RWPE2 (cell line): ENCODE measurements at regions not wholly inside any gene's neighbourhood (a gene's known extent, or its start where the extent isn't known, plus 50 kb on each side); places are given as distances from the start of the nearest gene placed in this dataset.

Experiments used
- ATAC-seq: fragments of 200-7000 bp; cut with Tn5 transposase; 3 replicates; pipeline ENCODE4 v1.9.1; 2021; ENCODE audit warnings: low read depth
- DNase-seq: peaks from one replicate; pipeline ENCODE4 v3.0.0-alpha.2; 2020; ENCODE audit warnings: low spot score
- H3K27ac ChIP-seq: fragments of 450-650 bp; 2 replicates; pipeline ENCODE4 v1.5.1; 2017; ENCODE audit warnings: mild to moderate bottlenecking; ENCODE audit not compliant: poor library complexity, severe bottlenecking
- H3K27me3 ChIP-seq: fragments of 250-450 bp; sonication (Bioruptor Pico); 2 replicates; pipeline ENCODE4 v1.5.1; 2021; ENCODE audit warnings: mild to moderate bottlenecking, moderate library complexity; ENCODE audit not compliant: insufficient read depth, poor library complexity, severe bottlenecking
- H3K36me3 ChIP-seq: fragments of 250-450 bp; sonication (Bioruptor Pico); 2 replicates; pipeline ENCODE4 v1.5.1; 2020; ENCODE audit warnings: low read depth, mild to moderate bottlenecking, moderate library complexity
- H3K4me1 ChIP-seq: fragments of 250-450 bp; sonication (Bioruptor Pico); 2 replicates; pipeline ENCODE4 v1.5.1; 2021; ENCODE audit warnings: mild to moderate bottlenecking, moderate library complexity; ENCODE audit not compliant: insufficient read depth, poor library complexity, severe bottlenecking
- H3K4me3 ChIP-seq: fragments of 250-450 bp; sonication (Bioruptor Pico); 2 replicates; pipeline ENCODE4 v1.5.1; 2021; ENCODE audit warnings: mild to moderate bottlenecking, moderate library complexity; ENCODE audit not compliant: severe bottlenecking
- H3K9me3 ChIP-seq: fragments of 250-450 bp; sonication (Bioruptor Pico); 2 replicates; pipeline ENCODE4 v1.5.1; 2021; ENCODE audit warnings: mild to moderate bottlenecking, moderate library complexity; ENCODE audit not compliant: severe bottlenecking
- TF ChIP-seq, protein P1 (sequence below): fragments of 450-650 bp; IDR thresholded peaks from one replicate; pipeline ENCODE4 v1.5.1; 2017; ENCODE audit warnings: mild to moderate bottlenecking, moderate library complexity; ENCODE audit not compliant: poor library complexity, severe bottlenecking

DNA sequence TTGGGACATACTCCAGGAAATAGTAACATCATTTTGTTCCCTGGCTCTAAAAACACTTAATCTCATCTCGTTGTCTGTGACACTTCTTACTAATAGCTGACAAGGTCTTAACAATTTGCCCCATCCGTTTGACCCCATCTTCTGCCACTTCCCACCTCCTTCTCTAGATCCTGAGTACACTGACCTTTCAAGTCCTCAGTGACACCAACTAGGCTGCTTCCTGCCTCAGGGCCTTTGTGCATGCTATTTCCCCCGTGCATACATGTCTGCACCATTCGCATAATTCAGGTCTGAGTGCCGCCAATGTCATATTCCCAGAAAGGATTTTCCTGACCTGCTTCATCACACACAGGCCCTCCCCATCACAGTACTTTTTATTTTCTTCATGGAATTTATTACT, 70.6 kb upstream of the CCND2 start:
- DNase-seq (no peak), ATAC-seq (no peak)
- no peaks in the 10 kb centered on the region for H3K27me3 ChIP-seq
- H3K27ac ChIP-seq = no peak overlapping the region
- no peaks in the 10 kb centered on the region for H3K36me3 ChIP-seq
- TF ChIP-seq, protein P1, sequence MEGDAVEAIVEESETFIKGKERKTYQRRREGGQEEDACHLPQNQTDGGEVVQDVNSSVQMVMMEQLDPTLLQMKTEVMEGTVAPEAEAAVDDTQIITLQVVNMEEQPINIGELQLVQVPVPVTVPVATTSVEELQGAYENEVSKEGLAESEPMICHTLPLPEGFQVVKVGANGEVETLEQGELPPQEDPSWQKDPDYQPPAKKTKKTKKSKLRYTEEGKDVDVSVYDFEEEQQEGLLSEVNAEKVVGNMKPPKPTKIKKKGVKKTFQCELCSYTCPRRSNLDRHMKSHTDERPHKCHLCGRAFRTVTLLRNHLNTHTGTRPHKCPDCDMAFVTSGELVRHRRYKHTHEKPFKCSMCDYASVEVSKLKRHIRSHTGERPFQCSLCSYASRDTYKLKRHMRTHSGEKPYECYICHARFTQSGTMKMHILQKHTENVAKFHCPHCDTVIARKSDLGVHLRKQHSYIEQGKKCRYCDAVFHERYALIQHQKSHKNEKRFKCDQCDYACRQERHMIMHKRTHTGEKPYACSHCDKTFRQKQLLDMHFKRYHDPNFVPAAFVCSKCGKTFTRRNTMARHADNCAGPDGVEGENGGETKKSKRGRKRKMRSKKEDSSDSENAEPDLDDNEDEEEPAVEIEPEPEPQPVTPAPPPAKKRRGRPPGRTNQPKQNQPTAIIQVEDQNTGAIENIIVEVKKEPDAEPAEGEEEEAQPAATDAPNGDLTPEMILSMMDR = no peak
- H3K4me1 ChIP-seq = no peaks in the 10 kb centered on the region
- no peak overlapping the region for H3K4me3 ChIP-seq
- H3K9me3 ChIP-seq = no peaks in the 10 kb centered on the region

DNA sequence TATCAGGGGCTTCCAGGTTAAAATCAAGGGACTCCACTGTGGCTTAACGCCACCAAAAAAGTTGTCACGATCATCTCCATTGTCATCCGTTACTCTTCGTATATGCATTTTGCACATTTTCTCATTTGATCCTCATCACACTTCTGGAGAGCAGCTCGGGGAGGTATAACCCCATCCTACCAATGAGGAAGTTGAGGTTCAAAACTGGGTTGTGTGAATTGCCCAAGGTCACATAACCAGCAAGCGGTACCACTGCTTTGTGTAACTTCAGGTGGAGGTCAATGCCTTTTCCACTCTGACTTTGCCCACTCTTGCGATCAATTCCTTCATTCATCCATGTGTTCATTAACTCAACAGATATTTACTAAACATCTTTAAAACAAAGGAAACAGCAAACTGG, 71.1 kb upstream of the CCND2 start:
- no peak overlapping the region for H3K4me3 ChIP-seq
- H3K4me1 ChIP-seq = no peaks in the 10 kb centered on the region
- TF ChIP-seq, protein P1 = no peak
- DNase-seq (no peak), ATAC-seq (no peak)
- H3K27me3 ChIP-seq = no peaks in the 10 kb centered on the region
- no peaks in the 10 kb centered on the region for H3K9me3 ChIP-seq
- no peaks in the 10 kb centered on the region for H3K36me3 ChIP-seq
- no peak overlapping the region for H3K27ac ChIP-seq

- H3K4me1 ChIP-seq = no peaks in the 10 kb centered on the region
These were observed 72.0 kb upstream of the CCND2 start for GRCh38 chr12:4201333-4202100.

DNA sequence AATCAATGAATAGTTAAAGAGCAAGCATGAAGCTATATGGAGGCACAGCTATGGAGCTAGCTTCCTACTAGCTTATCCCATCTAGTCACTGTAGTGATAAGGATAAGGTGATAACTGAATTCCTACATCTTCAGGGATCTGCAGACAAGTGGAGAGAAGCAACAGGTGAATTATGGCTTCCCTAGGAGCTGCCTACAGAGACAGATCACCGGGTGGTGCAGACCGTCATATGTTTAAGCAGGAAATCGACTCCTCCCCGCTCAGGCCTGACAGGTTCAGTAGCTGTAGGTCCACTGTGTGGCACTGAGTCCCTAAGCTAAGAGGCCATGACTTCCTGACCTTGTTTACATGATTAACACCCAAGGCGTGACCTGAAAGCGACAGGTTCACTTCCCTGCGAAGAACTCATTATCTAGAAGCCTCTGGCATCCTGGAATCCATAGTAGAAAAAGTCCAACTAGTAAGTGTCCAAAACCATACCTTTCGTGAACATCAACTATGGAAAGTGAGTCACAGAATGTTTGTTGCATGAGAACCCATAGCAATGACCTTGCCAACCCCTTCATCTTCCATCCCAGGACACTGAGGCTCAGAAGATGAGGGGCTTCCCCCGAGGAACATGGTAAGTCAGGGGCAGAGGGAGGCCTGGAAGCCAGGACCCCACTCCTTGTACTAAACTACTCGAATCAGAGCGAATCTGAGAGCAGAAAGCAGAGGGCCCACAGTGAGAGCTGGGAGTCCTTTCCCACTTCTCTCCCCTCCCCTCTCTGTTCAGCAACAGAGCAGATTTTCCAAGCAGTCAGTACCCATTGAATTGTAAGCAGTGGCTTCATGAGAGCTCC, 75.4 kb upstream of the CCND2 start:
- H3K4me3 ChIP-seq = no peak overlapping the region

More at GRCh38 chr12:4201333-4202100, 72.0 kb upstream of the CCND2 start:
- ATAC-seq (no peak), DNase-seq (no peak)
- H3K9me3 ChIP-seq = no peaks in the 10 kb centered on the region
- no peaks in the 10 kb centered on the region for H3K36me3 ChIP-seq
- TF ChIP-seq, protein P1 = no peak
- no peak overlapping the region for H3K27ac ChIP-seq
- no peak overlapping the region for H3K4me3 ChIP-seq
- H3K27me3 ChIP-seq = no peaks in the 10 kb centered on the region

More for the DNA sequence above, 75.4 kb upstream of the CCND2 start:
- no peak overlapping the region for H3K27ac ChIP-seq
- H3K27me3 ChIP-seq = no peaks in the 10 kb centered on the region
- no peaks in the 10 kb centered on the region for H3K36me3 ChIP-seq
- ATAC-seq (no peak), DNase-seq (no peak)
- TF ChIP-seq, protein P1 = no peak
- no peaks in the 10 kb centered on the region for H3K9me3 ChIP-seq
- H3K4me1 ChIP-seq = no peaks in the 10 kb centered on the region
